Endodermal cell (in vitro differentiated cells): ENCODE measurements at regions not wholly inside any gene's neighbourhood (a gene's known extent, or its start where the extent isn't known, plus 50 kb on each side); places are given as distances from the start of the nearest gene placed in this dataset.

ENCODE experiments used
- DNase-seq: peaks from one replicate; pipeline ENCODE4 v3.0.0-alpha.2; 2017
- H3K27ac ChIP-seq: 2 replicates; pipeline ENCODE4 v1.5.1; 2013; ENCODE audit warnings: mild to moderate bottlenecking, low read depth, low read length, moderate library complexity
- H3K27me3 ChIP-seq: 2 replicates; pipeline ENCODE4 v1.6.1; 2013; ENCODE audit warnings: mild to moderate bottlenecking, low read length, moderate library complexity; ENCODE audit not compliant: insufficient read depth, control insufficient read depth, poor library complexity, severe bottlenecking
- H3K36me3 ChIP-seq: 2 replicates; pipeline ENCODE4 v1.7.0; 2013; ENCODE audit warnings: mild to moderate bottlenecking, low read length, moderate library complexity; ENCODE audit not compliant: control insufficient read depth, insufficient read depth
- H3K4me1 ChIP-seq: one replicate; pipeline ENCODE4 v1.7.0; 2013; ENCODE audit warnings: low read length; ENCODE audit not compliant: control insufficient read depth, insufficient read depth
- H3K4me3 ChIP-seq: 2 replicates; pipeline ENCODE4 v1.5.1; 2013; ENCODE audit warnings: mild to moderate bottlenecking, low read length, moderate library complexity
- H3K9ac ChIP-seq: 2 replicates; pipeline ENCODE4 v1.6.1; 2013; ENCODE audit warnings: mild to moderate bottlenecking, low read length, moderate library complexity; ENCODE audit not compliant: poor library complexity, severe bottlenecking; ENCODE audit errors: extremely low read depth
- H3K9me3 ChIP-seq: 2 replicates; pipeline ENCODE4 v1.6.1; 2013; ENCODE audit warnings: mild to moderate bottlenecking, low read length, moderate library complexity; ENCODE audit not compliant: control insufficient read depth
- H3K27ac Mint-ChIP-seq: 2 replicates; pipeline ENCODE4 v1.8.0; 2020; ENCODE audit warnings: mixed read lengths
- H3K27me3 Mint-ChIP-seq: 2 replicates; pipeline ENCODE4 v1.8.0; 2021; ENCODE audit warnings: mild to moderate bottlenecking, mixed read lengths; ENCODE audit not compliant: insufficient read depth
- H3K36me3 Mint-ChIP-seq: 2 replicates; pipeline ENCODE4 v1.8.0; 2020; ENCODE audit warnings: low read depth, mixed read lengths
- H3K4me1 Mint-ChIP-seq: 2 replicates; pipeline ENCODE4 v1.8.0; 2020; ENCODE audit warnings: mixed read lengths
- H3K4me3 Mint-ChIP-seq: 2 replicates; pipeline ENCODE4 v1.8.0; 2020; ENCODE audit warnings: mild to moderate bottlenecking, moderate library complexity, mixed read lengths
- H3K9me3 Mint-ChIP-seq: 2 replicates; pipeline ENCODE4 v1.8.0; 2020; ENCODE audit warnings: mild to moderate bottlenecking, mixed read lengths
- WGBS, 2 experiments: methylation state at CpG; one replicate each; pipeline versions ENCODE4 v1.1.5 to v1.1.7; 2013; ENCODE audit warnings: missing lambda C conversion rate in 2 of 2, mixed read lengths in 1 of 2; ENCODE audit not compliant: insufficient coverage in 1 of 2, insufficient read length in 1 of 2; 5-methylcytosine and 5-hydroxymethylcytosine counted together
- TF ChIP-seq, protein P1 (sequence below): fragments of 200-600 bp; sonication (generic); conservative IDR thresholded peaks from 2 replicates; pipeline ENCODE4 v1.5.0; 2021; ENCODE audit warnings: antibody characterized with exemption, mild to moderate bottlenecking

DNA sequence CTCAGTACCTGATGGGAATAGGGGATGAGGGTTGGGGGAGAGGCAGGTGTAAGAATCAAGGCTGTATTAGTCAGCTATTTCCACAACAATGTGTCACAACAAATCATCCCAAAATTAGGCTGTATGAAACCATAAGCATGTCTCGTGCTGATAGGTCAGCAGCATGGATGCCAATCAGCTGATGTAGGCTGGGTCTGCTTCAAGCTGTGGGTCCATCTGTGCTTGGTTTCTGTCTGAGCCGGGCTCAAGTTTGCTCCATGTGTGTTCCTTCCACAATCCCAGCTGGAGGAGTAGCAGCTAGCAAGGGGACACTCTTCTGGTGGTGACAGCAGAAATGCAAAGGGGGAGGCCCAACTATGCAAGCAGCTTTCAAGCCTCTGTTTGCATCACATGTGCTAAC is 97.9 kb upstream of the ZNF746 start:
- H3K27ac Mint-ChIP-seq, result no peak overlapping the region
- 95 to 96% methylated on average over 2 of the region's 2 CpGs for WGBS, 2 experiments
- peaks cover 40% of the 10 kb centered on the region for H3K36me3 Mint-ChIP-seq

DNA sequence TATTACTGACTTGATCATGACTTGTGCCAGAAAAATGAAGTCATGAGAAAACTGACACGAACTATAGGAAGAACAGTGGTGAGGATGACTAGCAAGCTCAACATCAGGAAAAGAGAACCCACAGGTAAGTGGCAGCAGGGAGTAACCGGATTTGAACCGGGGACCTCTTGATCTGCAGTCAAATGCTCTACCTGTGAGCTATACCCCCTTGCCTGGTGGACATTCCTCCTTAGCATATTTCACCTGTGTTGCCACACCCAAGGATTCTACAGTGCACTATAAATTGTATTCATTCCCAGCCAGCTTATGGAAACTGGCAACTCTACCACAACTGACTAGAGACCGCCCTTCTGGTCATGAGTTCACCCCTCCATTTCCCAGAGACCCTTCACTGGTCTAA is 97.5 kb upstream of the ZNF746 start:
- no peak overlapping the region for H3K27ac Mint-ChIP-seq
- H3K4me1 Mint-ChIP-seq, result no peaks in the 10 kb centered on the region
- no peaks in the 10 kb centered on the region for H3K27me3 ChIP-seq
- H3K9me3 ChIP-seq, result no peaks in the 10 kb centered on the region
- no peaks in the 10 kb centered on the region for H3K4me1 ChIP-seq
- H3K36me3 Mint-ChIP-seq, result peaks cover 39% of the 10 kb centered on the region
- H3K4me3 ChIP-seq, result no peak overlapping the region
- no peak for DNase-seq
- 92 to 100% methylated on average over 2 to 4 of the region's 4 CpGs for WGBS, 2 experiments
- no peaks in the 10 kb centered on the region for H3K27me3 Mint-ChIP-seq
- H3K4me3 Mint-ChIP-seq, result no peak overlapping the region
- no peaks in the 10 kb centered on the region for H3K9me3 Mint-ChIP-seq
- TF ChIP-seq, protein P1, sequence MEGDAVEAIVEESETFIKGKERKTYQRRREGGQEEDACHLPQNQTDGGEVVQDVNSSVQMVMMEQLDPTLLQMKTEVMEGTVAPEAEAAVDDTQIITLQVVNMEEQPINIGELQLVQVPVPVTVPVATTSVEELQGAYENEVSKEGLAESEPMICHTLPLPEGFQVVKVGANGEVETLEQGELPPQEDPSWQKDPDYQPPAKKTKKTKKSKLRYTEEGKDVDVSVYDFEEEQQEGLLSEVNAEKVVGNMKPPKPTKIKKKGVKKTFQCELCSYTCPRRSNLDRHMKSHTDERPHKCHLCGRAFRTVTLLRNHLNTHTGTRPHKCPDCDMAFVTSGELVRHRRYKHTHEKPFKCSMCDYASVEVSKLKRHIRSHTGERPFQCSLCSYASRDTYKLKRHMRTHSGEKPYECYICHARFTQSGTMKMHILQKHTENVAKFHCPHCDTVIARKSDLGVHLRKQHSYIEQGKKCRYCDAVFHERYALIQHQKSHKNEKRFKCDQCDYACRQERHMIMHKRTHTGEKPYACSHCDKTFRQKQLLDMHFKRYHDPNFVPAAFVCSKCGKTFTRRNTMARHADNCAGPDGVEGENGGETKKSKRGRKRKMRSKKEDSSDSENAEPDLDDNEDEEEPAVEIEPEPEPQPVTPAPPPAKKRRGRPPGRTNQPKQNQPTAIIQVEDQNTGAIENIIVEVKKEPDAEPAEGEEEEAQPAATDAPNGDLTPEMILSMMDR, result no peak
- no peak overlapping the region for H3K9ac ChIP-seq
- peaks cover 45% of the 10 kb centered on the region for H3K36me3 ChIP-seq
- no peak overlapping the region for H3K27ac ChIP-seq

More for the DNA sequence above, 97.9 kb upstream of the ZNF746 start:
- H3K4me3 Mint-ChIP-seq, result no peak overlapping the region
- no peaks in the 10 kb centered on the region for H3K9me3 Mint-ChIP-seq
- peaks cover 46% of the 10 kb centered on the region for H3K36me3 ChIP-seq
- H3K4me1 Mint-ChIP-seq, result no peaks in the 10 kb centered on the region
- TF ChIP-seq, protein P1, result no peak
- no peak overlapping the region for H3K4me3 ChIP-seq
- H3K4me1 ChIP-seq, result no peaks in the 10 kb centered on the region
- no peak overlapping the region for H3K9ac ChIP-seq
- DNase-seq, result no peak
- H3K27me3 Mint-ChIP-seq, result no peaks in the 10 kb centered on the region
- no peaks in the 10 kb centered on the region for H3K27me3 ChIP-seq
- H3K27ac ChIP-seq, result no peak overlapping the region
- no peaks in the 10 kb centered on the region for H3K9me3 ChIP-seq

DNA sequence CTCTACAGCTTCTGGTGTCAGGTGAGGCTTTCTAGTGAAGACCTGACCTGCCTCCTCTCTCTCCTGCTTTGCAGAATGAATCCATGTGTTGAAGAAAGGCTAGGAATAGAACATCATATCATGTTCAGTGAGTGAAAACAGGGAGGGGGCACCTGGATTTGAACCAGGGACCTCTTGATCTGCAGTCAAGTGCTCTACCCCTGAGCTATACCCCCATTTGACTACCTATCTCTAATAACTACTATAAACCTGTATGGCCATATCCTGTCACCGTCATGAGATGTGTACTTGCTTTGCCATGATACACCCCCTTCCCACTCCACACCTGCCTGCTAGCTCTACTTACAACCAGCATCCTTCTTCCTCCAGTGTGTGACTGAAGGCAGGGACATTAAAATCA is 91.3 kb upstream of the ZNF746 start:
- H3K27ac Mint-ChIP-seq, result no peak overlapping the region
- Histone ChIP-seq H3K27ac (no peak overlapping the region), H3K9ac (no peak overlapping the region), H3K4me1 (no peaks in the 10 kb centered on the region), H3K27me3 (no peaks in the 10 kb centered on the region), H3K36me3 (peaks cover 65% of the 10 kb centered on the region), H3K9me3 (peaks cover 12% of the 10 kb centered on the region), H3K4me3 (no peak overlapping the region)
- no peaks in the 10 kb centered on the region for H3K4me1 Mint-ChIP-seq
- no peak overlapping the region for H3K4me3 Mint-ChIP-seq
- H3K9me3 Mint-ChIP-seq, result peaks cover 10% of the 10 kb centered on the region
- TF ChIP-seq, protein P1, result no peak
- H3K36me3 Mint-ChIP-seq, result peaks cover 66% of the 10 kb centered on the region
- no peaks in the 10 kb centered on the region for H3K27me3 Mint-ChIP-seq
- no peak for DNase-seq
- WGBS, 2 experiments, result 96 to 100% methylated on average over 1 of the region's 1 CpG
